Esophagus muscularis mucosa (tissue), 4 donors: ENCODE measurements at regions not wholly inside any gene's neighbourhood (a gene's known extent, or its start where the extent isn't known, plus 50 kb on each side); places are given as distances from the start of the nearest gene placed in this dataset.

ENCODE experiments used
- CTCF ChIP-seq, 3 experiments: fragments of 200-600 bp in 2 of 3; fragments of 450-650 bp in 1 of 3; sonication (generic) in 2 of 3; IDR thresholded peaks; one replicate each; pipeline ENCODE4 v1.5.1; 2017 to 2019; ENCODE audit warnings: antibody characterized with exemption in 3 of 3, mild to moderate bottlenecking in 2 of 3, moderate library complexity in 1 of 3
- EP300 ChIP-seq: sonication (generic); formaldehyde crosslinking; IDR thresholded peaks from one replicate; pipeline ENCODE4 v1.6.1; 2017; ENCODE audit warnings: antibody characterized with exemption
- POLR2A ChIP-seq: fragments of 450-650 bp; IDR thresholded peaks from one replicate; pipeline ENCODE4 v1.6.1; 2017; ENCODE audit warnings: antibody characterized with exemption, moderate library complexity, mild to moderate bottlenecking, low read depth
- POLR2AphosphoS5 ChIP-seq, 2 donors: sonication (generic); formaldehyde crosslinking; IDR thresholded peaks; one replicate each; pipeline ENCODE4 v1.6.1; 2017; ENCODE audit warnings: antibody characterized with exemption in 2 of 2

GRCh38 chr1:212228076-212228475 lies 57.1 kb upstream of the PPP2R5A start:
- TF ChIP-seq CTCF (IDR thresholded peaks at IDR 0.05) (no peak), EP300 (no peak), POLR2A (no peak), POLR2AphosphoS5 (IDR thresholded peaks at IDR 0.05) (no peak)
